GM04503 (cell line): ENCODE measurements at regions not wholly inside any gene's neighbourhood (a gene's known extent, or its start where the extent isn't known, plus 50 kb on each side); places are given as distances from the start of the nearest gene placed in this dataset.

Experiments used
- DNase-seq: peaks from one replicate; pipeline ENCODE4 v3.0.0-alpha.2; 2012; ENCODE audit warnings: low read depth

- no peak for DNase-seq
Observed at GRCh38 chr4:180734753-180735432, 1508.3 kb upstream of the TENM3 start.

DNA sequence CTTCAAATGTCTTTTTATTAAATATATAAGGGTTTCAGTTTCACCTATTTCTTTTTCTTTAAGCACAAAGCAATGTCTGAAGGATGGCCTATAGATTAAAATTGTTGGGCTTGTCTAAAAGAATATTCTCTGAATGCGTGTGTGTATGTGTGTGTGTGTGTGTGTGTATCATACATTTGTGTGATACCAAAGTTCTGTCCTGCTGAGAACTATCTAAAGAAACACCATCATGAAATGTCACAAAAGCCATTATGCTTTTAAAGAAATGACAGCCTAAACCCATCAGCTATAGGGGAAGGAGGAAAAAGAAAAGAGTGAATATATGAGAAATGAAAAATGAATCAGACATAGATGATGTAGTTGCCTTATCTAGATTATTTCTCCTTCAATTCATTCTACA lies 1501.5 kb upstream of the TENM3 start:
- DNase-seq, result no peak

- no peak for DNase-seq
Observed at GRCh38 chr4:180745019-180745418, 1498.2 kb upstream of the TENM3 start.

GRCh38 chr4:180751009-180751408 lies 1492.2 kb upstream of the TENM3 start:
- DNase-seq, result no peak

GRCh38 chr4:180757927-180758326 lies 1485.3 kb upstream of the TENM3 start:
- DNase-seq, result no peak

DNA sequence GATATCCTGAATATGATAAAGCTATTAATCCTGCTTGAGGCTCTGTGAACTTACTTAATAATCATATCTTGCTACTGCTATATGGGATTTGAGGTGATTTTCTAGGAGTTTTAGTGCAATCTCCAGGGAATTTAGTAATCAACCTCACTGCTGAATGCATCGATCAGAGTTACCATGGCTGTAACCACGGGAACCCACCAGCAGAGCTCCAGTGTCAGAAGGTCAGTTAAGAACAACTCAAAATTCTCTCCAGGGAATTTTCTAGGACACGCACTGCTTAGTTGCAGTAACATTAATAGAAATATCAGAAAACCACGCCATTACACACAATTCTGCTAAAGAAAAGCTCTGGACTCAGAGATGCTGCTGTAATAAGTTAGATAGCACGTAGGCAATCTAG lies 1477.2 kb upstream of the TENM3 start:
- no peak for DNase-seq

- DNase-seq, result no peak
Observed at GRCh38 chr4:180766944-180767729, 1476.1 kb upstream of the TENM3 start.

DNA sequence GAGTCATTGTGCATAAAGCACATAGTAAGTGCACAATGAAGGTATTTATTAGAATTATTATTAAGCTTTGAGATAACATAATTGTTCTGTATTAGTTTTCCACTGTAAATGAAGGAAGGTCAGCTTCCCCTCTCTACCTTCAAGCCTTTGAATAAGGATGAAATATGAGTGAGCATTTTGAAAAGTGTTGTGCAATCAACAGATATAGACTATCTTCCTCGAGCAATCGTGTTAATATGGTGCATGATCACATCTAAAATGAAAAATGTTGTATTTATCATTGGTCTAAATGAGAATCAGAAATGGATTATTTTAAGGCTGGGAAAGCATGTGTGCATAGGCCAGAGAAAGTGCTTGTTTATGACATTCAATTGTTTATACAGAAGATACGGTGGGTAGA lies 1474.6 kb upstream of the TENM3 start:
- DNase-seq, result no peak

DNA sequence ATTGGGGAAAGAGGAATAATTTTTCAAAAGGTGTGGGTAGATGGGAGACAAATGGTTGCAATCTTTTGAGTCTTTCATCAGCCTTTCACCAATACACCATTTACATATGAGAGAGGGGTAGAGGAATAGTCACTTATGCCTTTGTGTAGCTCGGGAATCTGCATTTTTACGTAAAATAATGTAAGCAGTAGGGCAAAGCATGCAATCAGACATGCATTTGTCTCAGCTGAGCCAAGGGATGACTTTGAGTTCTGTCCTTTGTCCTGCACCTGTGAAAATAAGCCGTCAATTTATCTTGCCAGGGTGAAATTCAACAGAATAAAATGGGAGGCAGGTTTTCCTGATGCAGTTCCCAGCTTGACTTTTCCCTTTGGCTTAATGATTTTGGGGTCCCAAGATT lies 1473.4 kb upstream of the TENM3 start:
- DNase-seq, result no peak

DNA sequence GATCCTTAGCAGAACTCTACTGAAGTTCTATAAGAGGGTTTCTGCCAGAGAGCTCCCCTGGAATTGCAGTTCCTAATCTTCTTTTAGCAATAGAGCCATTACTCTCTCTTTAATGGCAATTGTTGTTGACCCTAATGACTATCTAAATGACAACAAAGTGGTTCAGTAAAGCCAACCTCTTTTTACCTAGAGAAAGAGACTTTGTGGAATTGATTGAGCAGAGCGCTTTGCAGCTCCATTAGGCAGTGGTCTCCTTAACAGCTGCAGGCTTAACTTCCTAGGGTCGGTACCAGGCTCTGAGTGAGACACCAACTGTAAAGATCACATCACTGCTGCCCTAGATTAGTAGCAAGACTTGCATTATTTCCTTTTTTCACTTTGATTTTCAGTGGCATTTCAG lies 1472.9 kb upstream of the TENM3 start:
- no peak for DNase-seq

- no peak for DNase-seq
Observed at GRCh38 chr4:180784940-180785339, 1458.3 kb upstream of the TENM3 start.

- no peak for DNase-seq
Observed at GRCh38 chr4:180788729-180789128, 1454.5 kb upstream of the TENM3 start.

GRCh38 chr4:180789929-180790328 lies 1453.3 kb upstream of the TENM3 start:
- DNase-seq, result no peak

GRCh38 chr4:180790471-180790870 lies 1452.7 kb upstream of the TENM3 start:
- DNase-seq, result no peak

DNA sequence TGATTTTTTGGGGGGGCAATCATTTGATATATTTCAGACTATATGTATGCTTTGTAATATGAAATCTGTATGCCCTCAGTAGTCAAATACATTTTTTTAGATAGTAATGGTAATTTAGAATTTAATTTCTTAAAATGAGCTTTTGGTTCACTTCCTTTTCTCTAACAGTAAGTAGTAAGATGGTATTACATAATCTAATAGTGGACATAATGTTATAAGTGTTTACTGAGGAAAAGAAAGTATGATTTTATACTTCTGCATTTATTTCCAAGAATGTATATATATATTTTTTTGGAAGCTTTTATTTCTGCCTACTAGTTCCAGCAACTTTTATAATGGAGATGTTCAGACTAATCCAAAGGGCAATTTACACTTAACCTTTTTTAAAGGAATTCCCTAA lies 1450.7 kb upstream of the TENM3 start:
- DNase-seq, result no peak

DNA sequence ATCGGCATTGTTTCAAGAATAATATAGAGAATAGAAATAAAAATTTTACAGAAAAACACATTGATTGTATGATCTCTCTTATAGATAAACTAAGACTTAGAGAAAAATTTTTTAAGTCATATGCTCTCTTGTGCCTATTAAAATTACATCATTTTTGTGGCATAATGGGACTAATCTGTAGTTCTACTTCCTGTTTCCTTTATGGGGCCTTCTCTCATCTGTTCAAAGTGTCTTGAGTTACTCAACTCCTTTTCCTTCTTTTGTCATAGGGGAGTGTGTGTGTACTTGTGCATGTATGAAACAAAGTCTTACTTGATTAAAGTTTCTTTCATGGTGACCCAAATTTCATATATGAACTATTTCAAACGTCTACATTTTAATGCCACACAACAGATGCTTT lies 1448.9 kb upstream of the TENM3 start:
- DNase-seq, result no peak

- no peak for DNase-seq
Observed at GRCh38 chr4:180798036-180798577, 1445.1 kb upstream of the TENM3 start.

DNA sequence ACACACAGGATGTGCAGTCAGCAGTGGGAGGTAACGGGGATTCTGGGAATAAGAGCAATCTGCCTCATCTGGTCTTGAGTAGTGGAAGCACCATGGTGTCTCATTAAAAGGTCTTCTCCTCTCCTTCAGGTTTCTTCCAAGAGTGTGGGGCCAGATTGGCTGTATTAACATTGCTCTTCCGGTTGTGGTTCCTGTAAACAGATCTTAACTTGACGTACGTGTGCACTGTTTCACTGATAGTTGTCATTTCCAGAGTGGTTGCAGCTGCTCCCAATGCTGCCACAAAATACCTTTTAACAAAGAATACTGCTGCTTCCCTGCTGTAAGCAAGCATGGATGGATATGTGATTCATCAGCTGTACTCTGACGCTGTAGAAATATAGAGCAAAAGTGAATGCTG lies 1443.4 kb upstream of the TENM3 start:
- no peak for DNase-seq

DNA sequence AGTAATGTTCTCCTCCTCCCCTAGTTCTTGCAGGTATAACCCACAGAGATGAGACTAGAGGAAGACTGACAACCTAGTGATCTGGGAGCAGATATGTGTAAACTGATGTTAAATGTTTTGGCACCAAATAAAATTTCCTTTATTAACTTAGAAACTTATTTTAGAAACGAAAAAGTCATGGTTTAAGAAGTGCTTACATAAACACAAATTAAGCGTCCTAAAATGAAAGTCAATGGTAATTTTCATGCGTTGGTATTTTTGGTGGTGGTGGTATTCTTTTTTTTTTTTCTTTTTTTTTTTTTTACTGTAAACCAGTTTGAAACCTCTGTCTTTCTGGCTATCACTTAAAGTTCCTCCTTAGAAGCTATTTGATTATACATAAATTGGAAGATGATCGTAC lies 1438.1 kb upstream of the TENM3 start:
- no peak for DNase-seq

DNA sequence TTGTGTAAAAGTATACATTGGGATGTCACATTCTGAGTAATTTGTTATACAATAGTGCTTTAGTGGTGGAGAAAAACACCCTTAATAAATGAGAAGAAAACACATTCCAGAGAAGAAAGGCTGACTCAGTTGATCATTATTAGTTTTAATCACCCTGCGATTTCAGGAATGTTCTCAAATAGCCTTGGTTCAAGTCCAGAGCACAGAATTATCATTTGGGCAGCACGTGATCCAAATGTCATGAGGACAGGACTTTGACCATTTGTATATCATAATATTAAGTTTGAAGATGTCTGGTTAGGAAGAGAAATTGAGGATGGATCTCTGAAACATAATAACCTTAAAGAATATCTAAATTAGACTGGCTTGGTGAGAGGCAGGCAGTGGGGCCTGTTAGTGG lies 1434.3 kb upstream of the TENM3 start:
- no peak for DNase-seq

DNA sequence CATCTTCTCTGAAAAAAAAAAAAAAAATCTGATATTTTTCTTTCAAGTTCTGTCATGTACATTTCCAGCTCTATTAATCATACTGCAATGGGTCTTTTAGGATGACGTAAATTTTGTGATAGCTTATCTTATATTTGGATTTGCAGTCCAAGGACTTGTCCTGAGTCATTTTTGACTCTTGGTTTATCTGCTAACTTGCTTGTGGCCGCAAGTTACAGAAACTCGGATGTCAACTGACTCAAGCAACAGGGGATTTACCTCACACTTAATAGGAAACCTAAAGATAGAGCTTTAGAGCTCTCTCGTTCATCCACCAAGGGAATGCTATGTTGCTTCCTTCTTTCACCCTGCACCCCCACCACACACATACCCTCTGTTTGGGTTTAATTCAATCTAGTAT lies 1433.8 kb upstream of the TENM3 start:
- DNase-seq, result no peak

DNA sequence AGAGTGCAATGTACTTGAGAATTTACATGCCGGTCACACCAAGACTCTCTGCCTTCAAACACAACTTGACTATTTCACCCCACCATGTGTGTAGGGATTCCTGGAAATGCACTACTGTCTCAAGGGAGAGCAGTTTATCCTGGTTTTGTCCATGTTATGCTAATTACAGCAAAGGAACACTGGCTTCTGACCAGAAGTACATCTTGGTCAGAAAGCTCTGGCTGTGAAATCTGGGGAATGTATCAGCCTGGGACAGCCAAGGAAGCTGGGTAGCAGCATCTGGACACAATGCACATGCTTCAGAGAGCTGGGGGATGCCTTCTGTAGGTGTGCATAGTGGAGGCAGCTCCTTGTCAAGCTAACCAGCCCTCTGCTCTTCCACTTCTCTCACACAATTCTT lies 1432.6 kb upstream of the TENM3 start:
- no peak for DNase-seq

DNA sequence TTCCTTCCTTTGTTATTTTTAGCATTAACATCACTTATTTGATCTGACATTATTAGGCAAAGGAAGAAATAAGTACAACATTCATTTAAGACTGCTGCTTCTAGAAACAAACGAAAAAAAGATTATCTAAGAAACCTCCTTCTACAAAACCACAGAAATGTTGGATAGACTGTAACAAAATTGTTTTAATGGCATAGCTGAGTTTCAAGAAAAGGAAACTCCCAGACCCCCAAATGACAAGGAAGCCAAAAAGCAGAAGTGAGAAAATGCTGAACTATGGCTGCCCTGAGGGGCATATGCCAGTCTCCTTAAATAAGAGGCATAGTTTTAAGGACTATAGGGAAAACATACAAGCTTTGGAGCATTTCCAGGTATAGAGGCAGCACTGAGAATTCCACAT lies 1431.6 kb upstream of the TENM3 start:
- DNase-seq, result no peak

GRCh38 chr4:180812783-180813182 lies 1430.4 kb upstream of the TENM3 start:
- no peak for DNase-seq
